WTC11 (cell line): ENCODE measurements at regions not wholly inside any gene's neighbourhood (a gene's known extent, or its start where the extent isn't known, plus 50 kb on each side); places are given as distances from the start of the nearest gene placed in this dataset.

Experiments used
- ATAC-seq: fragments of 200-7000 bp; cut with Tn5 transposase; 2 replicates; pipeline ENCODE4 v1.10.0; 2021; ENCODE audit warnings: mild to moderate bottlenecking, moderate library complexity
- CTCF ChIA-PET: fragments of 300-600 bp; sonication (Branson Sonifier 250); formaldehyde crosslinking; loops from one replicate; lab custom pipeline; 2021; ENCODE audit warnings: antibody characterized with exemption; lab: Charles Lee
- POLR2A ChIA-PET: fragments of 350-600 bp; sonication (Branson Sonifier 250); formaldehyde crosslinking; loops from one replicate; lab custom pipeline; 2021; ENCODE audit warnings: antibody characterized with exemption; lab: Charles Lee
- DNase-seq: peaks from one replicate; pipeline ENCODE4 v3.0.0; 2021; ENCODE audit warnings: low spot score
- H3K27ac Mint-ChIP-seq: 2 replicates; pipeline ENCODE4 v1.8.0; 2021; ENCODE audit warnings: mixed read lengths
- H3K27me3 Mint-ChIP-seq: 2 replicates; pipeline ENCODE4 v1.8.0; 2021; ENCODE audit warnings: low read depth, mild to moderate bottlenecking, moderate library complexity, mixed read lengths
- H3K36me3 Mint-ChIP-seq: 2 replicates; pipeline ENCODE4 v1.8.0; 2021; ENCODE audit warnings: mixed read lengths
- H3K4me1 Mint-ChIP-seq: 2 replicates; pipeline ENCODE4 v1.8.0; 2022; ENCODE audit warnings: mixed read lengths
- H3K4me3 Mint-ChIP-seq: 2 replicates; pipeline ENCODE4 v1.8.0; 2021; ENCODE audit warnings: mild to moderate bottlenecking, moderate library complexity, mixed read lengths
- H3K9me3 Mint-ChIP-seq: 2 replicates; pipeline ENCODE4 v1.8.0; 2021; ENCODE audit warnings: mixed read lengths
- CBFB ChIP-seq: sonication (generic); formaldehyde crosslinking; IDR thresholded peaks from 2 replicates; pipeline ENCODE4 v1.8.1; 2022; ENCODE audit warnings: mild to moderate bottlenecking, low read depth, missing genetic modification reagents
- ESRRA ChIP-seq: sonication (generic); formaldehyde crosslinking; IDR thresholded peaks from 2 replicates; pipeline ENCODE4 v1.8.1; 2022; ENCODE audit warnings: mild to moderate bottlenecking, missing genetic modification reagents, borderline replicate concordance
- NFATC4 ChIP-seq: fragments of 250-450 bp; sonication (Bioruptor Pico); IDR thresholded peaks from 2 replicates; pipeline ENCODE4 v1.9.0; 2021; ENCODE audit warnings: mild to moderate bottlenecking
- NFYB ChIP-seq: sonication (generic); formaldehyde crosslinking; conservative IDR thresholded peaks from 2 replicates; pipeline ENCODE4 v1.8.0; 2022; ENCODE audit warnings: low read depth, missing genetic modification reagents
- NR3C1 ChIP-seq: sonication (generic); formaldehyde crosslinking; conservative IDR thresholded peaks from 2 replicates; pipeline ENCODE4 v1.8.1; 2023; ENCODE audit warnings: low read depth, mild to moderate bottlenecking, missing genetic modification reagents
- RELA ChIP-seq: sonication (generic); formaldehyde crosslinking; IDR thresholded peaks from 2 replicates; pipeline ENCODE4 v1.8.1; 2022; ENCODE audit warnings: missing genetic modification reagents, mild to moderate bottlenecking, borderline replicate concordance
- TEAD1 ChIP-seq: sonication (generic); formaldehyde crosslinking; IDR thresholded peaks from 2 replicates; pipeline ENCODE4 v1.8.0; 2022; ENCODE audit warnings: mild to moderate bottlenecking, missing genetic modification reagents
- ZBTB21 ChIP-seq: sonication (generic); formaldehyde crosslinking; IDR thresholded peaks from 2 replicates; pipeline ENCODE4 v1.8.1; 2023; ENCODE audit warnings: mild to moderate bottlenecking, missing genetic modification reagents, borderline replicate concordance
- ZNF317 ChIP-seq: sonication (generic); formaldehyde crosslinking; IDR thresholded peaks from 2 replicates; pipeline ENCODE4 v1.8.1; 2023; ENCODE audit warnings: low read depth, mild to moderate bottlenecking, moderate library complexity, missing genetic modification reagents, borderline replicate concordance
- TF ChIP-seq, protein P1 (sequence below): fragments of 200-600 bp; IDR thresholded peaks from 2 replicates; pipeline ENCODE4 v1.8.0; 2022; ENCODE audit warnings: antibody characterized with exemption
- TF ChIP-seq, protein P2 (sequence below): sonication (generic); formaldehyde crosslinking; IDR thresholded peaks from 2 replicates; pipeline ENCODE4 v1.8.1; 2022; ENCODE audit warnings: low read depth, mild to moderate bottlenecking, moderate library complexity, missing genetic modification reagents, borderline replicate concordance
- TF ChIP-seq, protein P3 (sequence below): sonication (generic); formaldehyde crosslinking; IDR thresholded peaks from 2 replicates; pipeline ENCODE4 v1.8.1; 2023; ENCODE audit warnings: mild to moderate bottlenecking, missing genetic modification reagents, moderate library complexity
- TF ChIP-seq, protein P4 (sequence below): sonication (generic); formaldehyde crosslinking; IDR thresholded peaks from 2 replicates; pipeline ENCODE4 v1.8.1; 2023; ENCODE audit warnings: mild to moderate bottlenecking, missing genetic modification reagents
- TF ChIP-seq, protein P5 (sequence below): sonication (generic); formaldehyde crosslinking; IDR thresholded peaks from 2 replicates; pipeline ENCODE4 v1.8.0; 2023; ENCODE audit warnings: mild to moderate bottlenecking, missing genetic modification reagents
- TF ChIP-seq, protein P6 (sequence below): sonication (generic); formaldehyde crosslinking; IDR thresholded peaks from 2 replicates; pipeline ENCODE4 v1.8.1; 2023; ENCODE audit warnings: mild to moderate bottlenecking, missing genetic modification reagents
- TF ChIP-seq, protein P7 (sequence below): sonication (generic); formaldehyde crosslinking; conservative IDR thresholded peaks from 2 replicates; pipeline ENCODE4 v1.8.1; 2023; ENCODE audit warnings: mild to moderate bottlenecking, low read depth, missing genetic modification reagents, moderate library complexity
- TF ChIP-seq, protein P8 (sequence below): sonication (generic); formaldehyde crosslinking; IDR thresholded peaks from 2 replicates; pipeline ENCODE4 v1.8.1; 2023; ENCODE audit warnings: mild to moderate bottlenecking, moderate library complexity, missing genetic modification reagents

DNA sequence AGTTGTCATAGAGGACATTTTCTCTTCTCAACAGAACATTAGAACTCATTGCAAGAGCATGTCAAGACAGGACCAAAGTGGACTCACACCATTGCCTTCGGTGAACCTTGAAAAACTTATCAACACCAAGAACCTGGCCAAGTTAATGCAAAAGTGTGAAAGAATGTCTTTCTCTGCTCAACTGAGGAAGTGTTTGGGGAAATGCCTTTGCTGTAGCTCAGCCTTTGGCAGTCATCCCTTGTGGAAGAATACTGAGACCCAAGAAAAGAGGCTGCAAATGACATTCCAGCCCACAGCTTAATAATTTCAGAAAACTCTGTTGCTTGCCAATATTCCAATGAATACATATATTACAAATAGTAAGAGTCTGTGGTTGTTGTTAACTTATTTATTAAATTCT, 728.8 kb upstream of the PIK3C3 start (continued):
- TF ChIP-seq, protein P1, sequence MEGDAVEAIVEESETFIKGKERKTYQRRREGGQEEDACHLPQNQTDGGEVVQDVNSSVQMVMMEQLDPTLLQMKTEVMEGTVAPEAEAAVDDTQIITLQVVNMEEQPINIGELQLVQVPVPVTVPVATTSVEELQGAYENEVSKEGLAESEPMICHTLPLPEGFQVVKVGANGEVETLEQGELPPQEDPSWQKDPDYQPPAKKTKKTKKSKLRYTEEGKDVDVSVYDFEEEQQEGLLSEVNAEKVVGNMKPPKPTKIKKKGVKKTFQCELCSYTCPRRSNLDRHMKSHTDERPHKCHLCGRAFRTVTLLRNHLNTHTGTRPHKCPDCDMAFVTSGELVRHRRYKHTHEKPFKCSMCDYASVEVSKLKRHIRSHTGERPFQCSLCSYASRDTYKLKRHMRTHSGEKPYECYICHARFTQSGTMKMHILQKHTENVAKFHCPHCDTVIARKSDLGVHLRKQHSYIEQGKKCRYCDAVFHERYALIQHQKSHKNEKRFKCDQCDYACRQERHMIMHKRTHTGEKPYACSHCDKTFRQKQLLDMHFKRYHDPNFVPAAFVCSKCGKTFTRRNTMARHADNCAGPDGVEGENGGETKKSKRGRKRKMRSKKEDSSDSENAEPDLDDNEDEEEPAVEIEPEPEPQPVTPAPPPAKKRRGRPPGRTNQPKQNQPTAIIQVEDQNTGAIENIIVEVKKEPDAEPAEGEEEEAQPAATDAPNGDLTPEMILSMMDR = no peak
- TF ChIP-seq ESRRA (CRISPR knock-in tag) (no peak), NR3C1 (CRISPR knock-in tag) (no peak), RELA (no peak)
- TF ChIP-seq, protein P2, sequence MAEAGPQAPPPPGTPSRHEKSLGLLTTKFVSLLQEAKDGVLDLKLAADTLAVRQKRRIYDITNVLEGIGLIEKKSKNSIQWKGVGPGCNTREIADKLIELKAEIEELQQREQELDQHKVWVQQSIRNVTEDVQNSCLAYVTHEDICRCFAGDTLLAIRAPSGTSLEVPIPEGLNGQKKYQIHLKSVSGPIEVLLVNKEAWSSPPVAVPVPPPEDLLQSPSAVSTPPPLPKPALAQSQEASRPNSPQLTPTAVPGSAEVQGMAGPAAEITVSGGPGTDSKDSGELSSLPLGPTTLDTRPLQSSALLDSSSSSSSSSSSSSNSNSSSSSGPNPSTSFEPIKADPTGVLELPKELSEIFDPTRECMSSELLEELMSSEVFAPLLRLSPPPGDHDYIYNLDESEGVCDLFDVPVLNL (CRISPR knock-in tag) = no peak
- TF ChIP-seq, protein P3, sequence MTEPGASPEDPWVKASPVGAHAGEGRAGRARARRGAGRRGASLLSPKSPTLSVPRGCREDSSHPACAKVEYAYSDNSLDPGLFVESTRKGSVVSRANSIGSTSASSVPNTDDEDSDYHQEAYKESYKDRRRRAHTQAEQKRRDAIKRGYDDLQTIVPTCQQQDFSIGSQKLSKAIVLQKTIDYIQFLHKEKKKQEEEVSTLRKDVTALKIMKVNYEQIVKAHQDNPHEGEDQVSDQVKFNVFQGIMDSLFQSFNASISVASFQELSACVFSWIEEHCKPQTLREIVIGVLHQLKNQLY (CRISPR knock-in tag) = no peak
- TF ChIP-seq, protein P4, sequence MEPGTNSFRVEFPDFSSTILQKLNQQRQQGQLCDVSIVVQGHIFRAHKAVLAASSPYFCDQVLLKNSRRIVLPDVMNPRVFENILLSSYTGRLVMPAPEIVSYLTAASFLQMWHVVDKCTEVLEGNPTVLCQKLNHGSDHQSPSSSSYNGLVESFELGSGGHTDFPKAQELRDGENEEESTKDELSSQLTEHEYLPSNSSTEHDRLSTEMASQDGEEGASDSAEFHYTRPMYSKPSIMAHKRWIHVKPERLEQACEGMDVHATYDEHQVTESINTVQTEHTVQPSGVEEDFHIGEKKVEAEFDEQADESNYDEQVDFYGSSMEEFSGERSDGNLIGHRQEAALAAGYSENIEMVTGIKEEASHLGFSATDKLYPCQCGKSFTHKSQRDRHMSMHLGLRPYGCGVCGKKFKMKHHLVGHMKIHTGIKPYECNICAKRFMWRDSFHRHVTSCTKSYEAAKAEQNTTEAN (CRISPR knock-in tag) = no peak

DNA sequence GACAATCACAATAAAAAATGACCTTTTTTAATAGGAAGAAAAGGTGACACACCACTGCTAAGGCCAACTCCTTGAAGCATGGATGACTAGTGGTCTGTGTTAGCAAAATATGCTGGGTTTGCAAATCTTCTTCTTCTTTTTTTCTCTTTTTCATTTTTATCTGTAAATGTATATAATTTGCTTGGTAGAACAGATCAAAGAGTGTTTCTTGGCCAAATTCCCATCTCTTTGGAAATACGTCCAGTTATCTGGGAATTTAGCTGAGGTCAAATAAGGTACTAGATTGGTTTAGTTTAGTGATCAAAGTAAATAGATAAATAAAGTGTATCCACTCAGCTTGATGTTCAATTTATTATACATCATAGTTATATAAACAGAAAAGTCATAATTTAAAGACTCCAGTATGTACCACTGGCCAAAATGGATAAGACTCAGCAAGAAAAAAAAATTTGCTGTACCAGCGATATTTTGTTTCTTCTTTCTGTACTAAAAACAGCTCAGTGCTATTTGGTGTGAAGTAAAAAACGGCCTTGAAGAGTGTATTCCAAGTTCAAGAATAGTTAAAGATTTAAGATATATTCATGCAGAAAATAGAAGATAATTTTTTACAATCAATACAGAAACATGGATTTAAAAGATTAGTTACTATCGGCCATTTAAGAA, 738.6 kb upstream of the PIK3C3 start:
- Mint-ChIP-seq H3K4me1 (no peaks in the 10 kb centered on the region), H3K36me3 (no peaks in the 10 kb centered on the region), H3K27ac (no peak overlapping the region), H3K9me3 (no peaks in the 10 kb centered on the region), H3K4me3 (no peak overlapping the region), H3K27me3 (no peaks in the 10 kb centered on the region)
- CTCF ChIA-PET = no interaction called here
- no peak for TF ChIP-seq TEAD1 (CRISPR knock-in tag)
- POLR2A ChIA-PET = no interaction called here
- DNase-seq = no peak
- ATAC-seq = no peak

DNA sequence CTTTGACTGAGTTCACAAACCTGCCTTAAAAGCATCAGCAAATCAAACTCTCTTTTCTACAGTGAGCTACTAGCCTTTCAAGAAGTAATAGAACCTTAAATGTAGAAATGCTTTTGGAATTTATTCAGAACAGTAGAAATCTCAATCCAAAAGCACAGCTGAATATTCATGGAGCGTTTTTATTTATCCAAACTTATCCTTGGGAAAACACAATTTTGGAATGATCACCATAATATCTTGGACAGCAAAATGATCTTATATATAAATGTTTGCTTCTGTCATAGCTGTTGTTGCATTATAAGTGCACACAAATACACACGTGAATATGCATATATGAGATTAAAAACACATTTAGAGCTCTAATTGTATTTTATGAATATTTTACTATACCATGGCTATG, 747.3 kb upstream of the PIK3C3 start:
- H3K9me3 Mint-ChIP-seq = 0 out of 2 replicates have a peak, but pooled peaks cover 7% of the 10 kb centered on the region
- H3K36me3 Mint-ChIP-seq = no peaks in the 10 kb centered on the region
- ATAC-seq (no peak), DNase-seq (no peak)
- H3K4me1 Mint-ChIP-seq = peaks cover 7% of the 10 kb centered on the region
- POLR2A ChIA-PET = no interaction called here
- no peaks in the 10 kb centered on the region for H3K27me3 Mint-ChIP-seq
- CTCF ChIA-PET = no interaction called here
- H3K4me3 Mint-ChIP-seq = no peak overlapping the region
- no peak overlapping the region for H3K27ac Mint-ChIP-seq
- TF ChIP-seq, protein P5, sequence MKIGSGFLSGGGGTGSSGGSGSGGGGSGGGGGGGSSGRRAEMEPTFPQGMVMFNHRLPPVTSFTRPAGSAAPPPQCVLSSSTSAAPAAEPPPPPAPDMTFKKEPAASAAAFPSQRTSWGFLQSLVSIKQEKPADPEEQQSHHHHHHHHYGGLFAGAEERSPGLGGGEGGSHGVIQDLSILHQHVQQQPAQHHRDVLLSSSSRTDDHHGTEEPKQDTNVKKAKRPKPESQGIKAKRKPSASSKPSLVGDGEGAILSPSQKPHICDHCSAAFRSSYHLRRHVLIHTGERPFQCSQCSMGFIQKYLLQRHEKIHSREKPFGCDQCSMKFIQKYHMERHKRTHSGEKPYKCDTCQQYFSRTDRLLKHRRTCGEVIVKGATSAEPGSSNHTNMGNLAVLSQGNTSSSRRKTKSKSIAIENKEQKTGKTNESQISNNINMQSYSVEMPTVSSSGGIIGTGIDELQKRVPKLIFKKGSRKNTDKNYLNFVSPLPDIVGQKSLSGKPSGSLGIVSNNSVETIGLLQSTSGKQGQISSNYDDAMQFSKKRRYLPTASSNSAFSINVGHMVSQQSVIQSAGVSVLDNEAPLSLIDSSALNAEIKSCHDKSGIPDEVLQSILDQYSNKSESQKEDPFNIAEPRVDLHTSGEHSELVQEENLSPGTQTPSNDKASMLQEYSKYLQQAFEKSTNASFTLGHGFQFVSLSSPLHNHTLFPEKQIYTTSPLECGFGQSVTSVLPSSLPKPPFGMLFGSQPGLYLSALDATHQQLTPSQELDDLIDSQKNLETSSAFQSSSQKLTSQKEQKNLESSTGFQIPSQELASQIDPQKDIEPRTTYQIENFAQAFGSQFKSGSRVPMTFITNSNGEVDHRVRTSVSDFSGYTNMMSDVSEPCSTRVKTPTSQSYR (CRISPR knock-in tag) = no peak
- no peak for TF ChIP-seq NFYB (CRISPR knock-in tag)
- TF ChIP-seq ZBTB21 (CRISPR knock-in tag) = no peak
- TF ChIP-seq ZNF317 (CRISPR knock-in tag) = no peak
- TF ChIP-seq CBFB (CRISPR knock-in tag) = no peak
- TF ChIP-seq, protein P6, sequence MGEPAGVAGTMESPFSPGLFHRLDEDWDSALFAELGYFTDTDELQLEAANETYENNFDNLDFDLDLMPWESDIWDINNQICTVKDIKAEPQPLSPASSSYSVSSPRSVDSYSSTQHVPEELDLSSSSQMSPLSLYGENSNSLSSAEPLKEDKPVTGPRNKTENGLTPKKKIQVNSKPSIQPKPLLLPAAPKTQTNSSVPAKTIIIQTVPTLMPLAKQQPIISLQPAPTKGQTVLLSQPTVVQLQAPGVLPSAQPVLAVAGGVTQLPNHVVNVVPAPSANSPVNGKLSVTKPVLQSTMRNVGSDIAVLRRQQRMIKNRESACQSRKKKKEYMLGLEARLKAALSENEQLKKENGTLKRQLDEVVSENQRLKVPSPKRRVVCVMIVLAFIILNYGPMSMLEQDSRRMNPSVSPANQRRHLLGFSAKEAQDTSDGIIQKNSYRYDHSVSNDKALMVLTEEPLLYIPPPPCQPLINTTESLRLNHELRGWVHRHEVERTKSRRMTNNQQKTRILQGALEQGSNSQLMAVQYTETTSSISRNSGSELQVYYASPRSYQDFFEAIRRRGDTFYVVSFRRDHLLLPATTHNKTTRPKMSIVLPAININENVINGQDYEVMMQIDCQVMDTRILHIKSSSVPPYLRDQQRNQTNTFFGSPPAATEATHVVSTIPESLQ (CRISPR knock-in tag) = no peak
- TF ChIP-seq, protein P7, sequence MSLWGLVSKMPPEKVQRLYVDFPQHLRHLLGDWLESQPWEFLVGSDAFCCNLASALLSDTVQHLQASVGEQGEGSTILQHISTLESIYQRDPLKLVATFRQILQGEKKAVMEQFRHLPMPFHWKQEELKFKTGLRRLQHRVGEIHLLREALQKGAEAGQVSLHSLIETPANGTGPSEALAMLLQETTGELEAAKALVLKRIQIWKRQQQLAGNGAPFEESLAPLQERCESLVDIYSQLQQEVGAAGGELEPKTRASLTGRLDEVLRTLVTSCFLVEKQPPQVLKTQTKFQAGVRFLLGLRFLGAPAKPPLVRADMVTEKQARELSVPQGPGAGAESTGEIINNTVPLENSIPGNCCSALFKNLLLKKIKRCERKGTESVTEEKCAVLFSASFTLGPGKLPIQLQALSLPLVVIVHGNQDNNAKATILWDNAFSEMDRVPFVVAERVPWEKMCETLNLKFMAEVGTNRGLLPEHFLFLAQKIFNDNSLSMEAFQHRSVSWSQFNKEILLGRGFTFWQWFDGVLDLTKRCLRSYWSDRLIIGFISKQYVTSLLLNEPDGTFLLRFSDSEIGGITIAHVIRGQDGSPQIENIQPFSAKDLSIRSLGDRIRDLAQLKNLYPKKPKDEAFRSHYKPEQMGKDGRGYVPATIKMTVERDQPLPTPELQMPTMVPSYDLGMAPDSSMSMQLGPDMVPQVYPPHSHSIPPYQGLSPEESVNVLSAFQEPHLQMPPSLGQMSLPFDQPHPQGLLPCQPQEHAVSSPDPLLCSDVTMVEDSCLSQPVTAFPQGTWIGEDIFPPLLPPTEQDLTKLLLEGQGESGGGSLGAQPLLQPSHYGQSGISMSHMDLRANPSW = no peak
- no peak for TF ChIP-seq NFATC4 (CRISPR knock-in tag)
- TF ChIP-seq, protein P8, sequence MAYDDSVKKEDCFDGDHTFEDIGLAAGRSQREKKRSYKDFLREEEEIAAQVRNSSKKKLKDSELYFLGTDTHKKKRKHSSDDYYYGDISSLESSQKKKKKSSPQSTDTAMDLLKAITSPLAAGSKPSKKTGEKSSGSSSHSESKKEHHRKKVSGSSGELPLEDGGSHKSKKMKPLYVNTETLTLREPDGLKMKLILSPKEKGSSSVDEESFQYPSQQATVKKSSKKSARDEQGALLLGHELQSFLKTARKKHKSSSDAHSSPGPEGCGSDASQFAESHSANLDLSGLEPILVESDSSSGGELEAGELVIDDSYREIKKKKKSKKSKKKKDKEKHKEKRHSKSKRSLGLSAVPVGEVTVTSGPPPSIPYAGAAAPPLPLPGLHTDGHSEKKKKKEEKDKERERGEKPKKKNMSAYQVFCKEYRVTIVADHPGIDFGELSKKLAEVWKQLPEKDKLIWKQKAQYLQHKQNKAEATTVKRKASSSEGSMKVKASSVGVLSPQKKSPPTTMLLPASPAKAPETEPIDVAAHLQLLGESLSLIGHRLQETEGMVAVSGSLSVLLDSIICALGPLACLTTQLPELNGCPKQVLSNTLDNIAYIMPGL = no peak
